MM.1S (cell line): ENCODE measurements at regions not wholly inside any gene's neighbourhood (a gene's known extent, or its start where the extent isn't known, plus 50 kb on each side); places are given as distances from the start of the nearest gene placed in this dataset.

Experiments
- DNase-seq: peaks from one replicate; pipeline ENCODE4 v3.0.0-alpha.2; 2015
- H2AFZ ChIP-seq: fragments of 300-600 bp; sonication (generic); 2 replicates; pipeline ENCODE4 v1.6.0; 2016; ENCODE audit warnings: antibody characterized with exemption, low read length
- H3F3A ChIP-seq: fragments of 300-600 bp; sonication (generic); 2 replicates; pipeline ENCODE4 v1.6.1; 2016; ENCODE audit warnings: mild to moderate bottlenecking, antibody characterized with exemption, low read length, moderate library complexity, mixed read lengths; ENCODE audit not compliant: insufficient read depth
- H3K27ac ChIP-seq: fragments of 300-600 bp; sonication (generic); 2 replicates; pipeline ENCODE4 v1.5.1; 2016; ENCODE audit warnings: mild to moderate bottlenecking, low read length
- H3K27me3 ChIP-seq: fragments of 300-600 bp; sonication (generic); replicated peaks from 2 replicates; pipeline ENCODE4 v1.6.0; 2016; ENCODE audit warnings: low read length; ENCODE audit not compliant: insufficient read depth
- H3K36me3 ChIP-seq: fragments of 300-600 bp; sonication (generic); replicated peaks from 2 replicates; pipeline ENCODE4 v1.6.1; 2016; ENCODE audit warnings: mild to moderate bottlenecking, low read length, mixed read lengths; ENCODE audit not compliant: insufficient read depth
- H3K4me1 ChIP-seq: fragments of 300-600 bp; sonication (generic); 2 replicates; pipeline ENCODE4 v1.6.1; 2016; ENCODE audit warnings: low read length, mixed read lengths
- H3K4me2 ChIP-seq: fragments of 300-600 bp; sonication (generic); 2 replicates; pipeline ENCODE4 v1.6.0; 2016; ENCODE audit warnings: low read depth, low read length
- H3K4me3 ChIP-seq: fragments of 300-600 bp; sonication (generic); 2 replicates; pipeline ENCODE4 v1.5.1; 2016; ENCODE audit warnings: low read length, mixed read lengths
- H3K79me2 ChIP-seq: fragments of 300-600 bp; sonication (generic); 2 replicates; pipeline ENCODE4 v1.6.1; 2016; ENCODE audit warnings: mixed run types, low read length, mixed read lengths
- H3K9ac ChIP-seq: fragments of 300-600 bp; sonication (generic); 2 replicates; pipeline ENCODE4 v1.6.1; 2016; ENCODE audit warnings: low read length, mixed read lengths
- H3K9me2 ChIP-seq: fragments of 300-600 bp; sonication (generic); replicated peaks from 2 replicates; pipeline ENCODE4 v1.6.1; 2016; ENCODE audit warnings: mild to moderate bottlenecking, low read length, mixed read lengths; ENCODE audit not compliant: insufficient read depth
- H3K9me3 ChIP-seq: fragments of 300-600 bp; sonication (generic); replicated peaks from 2 replicates; pipeline ENCODE4 v1.6.1; 2016; ENCODE audit warnings: mild to moderate bottlenecking, low read length, mixed read lengths; ENCODE audit not compliant: insufficient read depth
- H4K20me1 ChIP-seq: fragments of 300-600 bp; sonication (generic); 2 replicates; pipeline ENCODE4 v1.6.1; 2016; ENCODE audit warnings: mild to moderate bottlenecking, low read length, moderate library complexity, mixed read lengths; ENCODE audit not compliant: insufficient read depth
- CTCF ChIP-seq: fragments of 300-600 bp; sonication (generic); IDR thresholded peaks from 2 replicates; pipeline ENCODE4 v1.5.1; 2016; ENCODE audit warnings: antibody characterized with exemption, low read length, mixed read lengths
- EZH2 ChIP-seq: fragments of 300-600 bp; sonication (generic); optimal IDR thresholded peaks from 2 replicates; pipeline ENCODE3; 2017; ENCODE audit warnings: low read depth, mild to moderate bottlenecking, antibody characterized with exemption, low read length, mixed read lengths
- EZH2phosphoT487 ChIP-seq: fragments of 300-600 bp; sonication (generic); IDR thresholded peaks from 2 replicates; pipeline ENCODE4 v1.6.1; 2018; ENCODE audit warnings: antibody characterized with exemption, low read length

- H3K9ac ChIP-seq, result no peak overlapping the region
- H3K4me1 ChIP-seq, result no peaks in the 10 kb centered on the region
- H3K27ac ChIP-seq, result no peak overlapping the region
- H2AFZ ChIP-seq, result no peak overlapping the region
- no peak overlapping the region for H3K4me3 ChIP-seq
- no peak for DNase-seq
- H4K20me1 ChIP-seq, result no peaks in the 10 kb centered on the region
- no peak overlapping the region for H3K4me2 ChIP-seq
- H3F3A ChIP-seq, result no peaks in the 10 kb centered on the region
- no peak for TF ChIP-seq CTCF
- H3K27me3 ChIP-seq, result no peaks in the 10 kb centered on the region
- H3K79me2 ChIP-seq, result no peaks in the 10 kb centered on the region
- no peaks in the 10 kb centered on the region for H3K36me3 ChIP-seq
- H3K9me3 ChIP-seq, result no peaks in the 10 kb centered on the region
- no peaks in the 10 kb centered on the region for H3K9me2 ChIP-seq
These were observed 194.4 kb downstream of the SLIT2 start for GRCh38 chr4:20445933-20446723.

- H3K4me2 ChIP-seq, result no peak overlapping the region
- H2AFZ ChIP-seq, result no peak overlapping the region
These were observed 195.4 kb downstream of the SLIT2 start for GRCh38 chr4:20447103-20447502.

GRCh38 chr4:20451986-20452385 is 200.3 kb downstream of the SLIT2 start:
- no peak for DNase-seq
- Histone ChIP-seq H3K9me2 (no peaks in the 10 kb centered on the region), H3K4me2 (no peak overlapping the region), H3K27me3 (no peaks in the 10 kb centered on the region), H3K36me3 (no peaks in the 10 kb centered on the region), H3K27ac (no peak overlapping the region), H2AFZ (no peak overlapping the region), H3K79me2 (no peaks in the 10 kb centered on the region), H4K20me1 (no peaks in the 10 kb centered on the region), H3K9ac (no peak overlapping the region), H3K9me3 (no peaks in the 10 kb centered on the region), H3K4me1 (no peaks in the 10 kb centered on the region), H3K4me3 (no peak overlapping the region), H3F3A (no peaks in the 10 kb centered on the region)
- TF ChIP-seq EZH2 (no peak), EZH2phosphoT487 (no peak), CTCF (no peak)

More at GRCh38 chr4:20447103-20447502, 195.4 kb downstream of the SLIT2 start:
- H3K9ac ChIP-seq, result no peak overlapping the region
- no peaks in the 10 kb centered on the region for H3K36me3 ChIP-seq
- H3K79me2 ChIP-seq, result no peaks in the 10 kb centered on the region
- no peak overlapping the region for H3K27ac ChIP-seq
- no peaks in the 10 kb centered on the region for H3K27me3 ChIP-seq
- no peak for DNase-seq
- H3K4me1 ChIP-seq, result no peaks in the 10 kb centered on the region
- H3K4me3 ChIP-seq, result no peak overlapping the region
- no peaks in the 10 kb centered on the region for H3K9me2 ChIP-seq
- no peak for TF ChIP-seq EZH2
- TF ChIP-seq CTCF, result no peak
- TF ChIP-seq EZH2phosphoT487, result no peak
- H3F3A ChIP-seq, result no peaks in the 10 kb centered on the region
- H3K9me3 ChIP-seq, result no peaks in the 10 kb centered on the region
- no peaks in the 10 kb centered on the region for H4K20me1 ChIP-seq
